GM23338 (cell line): ENCODE measurements at regions not wholly inside any gene's neighbourhood (a gene's known extent, or its start where the extent isn't known, plus 50 kb on each side); places are given as distances from the start of the nearest gene placed in this dataset.

Experiments used
- CREB1 ChIP-seq: fragments of 250-450 bp; sonication (Bioruptor Pico); IDR thresholded peaks from 2 replicates; pipeline ENCODE4 v1.5.0; 2020; ENCODE audit warnings: low read depth, mild to moderate bottlenecking, moderate library complexity
- CTCF ChIP-seq, 2 experiments: fragments of 200-600 bp in 1 of 2; sonication (generic) in 1 of 2; conservative IDR thresholded peaks; 2 replicates each; pipeline versions ENCODE4 v1.5.1 to v1.6.1; 2016 to 2017; ENCODE audit warnings: antibody characterized with exemption in 2 of 2, low read depth in 2 of 2, mild to moderate bottlenecking in 2 of 2, moderate library complexity in 1 of 2
- EZH2 ChIP-seq: fragments of 200-600 bp; sonication (generic); IDR thresholded peaks from one replicate; pipeline ENCODE4 v1.8.0; 2017; ENCODE audit warnings: antibody characterized with exemption, mild to moderate bottlenecking, low read depth; ENCODE audit not compliant: unreplicated experiment
- EZH2phosphoT487 ChIP-seq: fragments of 200-600 bp; sonication (generic); IDR thresholded peaks from one replicate; pipeline ENCODE4 v1.8.1; 2018; ENCODE audit warnings: antibody characterized with exemption; ENCODE audit not compliant: unreplicated experiment
- POLR2AphosphoS5 ChIP-seq: IDR thresholded peaks from 2 replicates; pipeline ENCODE4 v1.6.1; 2016; ENCODE audit warnings: antibody characterized with exemption, low read depth
- REST ChIP-seq: IDR thresholded peaks from one replicate; pipeline ENCODE4 v1.6.1; 2018; ENCODE audit warnings: antibody characterized with exemption; ENCODE audit not compliant: unreplicated experiment
- STAT1 ChIP-seq: IDR thresholded peaks from one replicate; pipeline ENCODE4 v1.6.1; 2016; ENCODE audit warnings: antibody characterized with exemption; ENCODE audit not compliant: unreplicated experiment
- ZNF114 ChIP-seq: fragments of 250-450 bp; sonication (Bioruptor Pico); IDR thresholded peaks from 2 replicates; pipeline ENCODE4 v1.5.0; 2020; ENCODE audit warnings: mild to moderate bottlenecking, moderate library complexity
- ZNF331 ChIP-seq: fragments of 250-450 bp; sonication (Bioruptor Pico); IDR thresholded peaks from 2 replicates; pipeline ENCODE4 v1.5.0; 2020; ENCODE audit warnings: low read depth, mild to moderate bottlenecking, moderate library complexity
- TF ChIP-seq, protein P1 (sequence below): IDR thresholded peaks from 2 replicates; pipeline ENCODE4 v1.6.1; 2016; ENCODE audit warnings: antibody characterized with exemption

DNA sequence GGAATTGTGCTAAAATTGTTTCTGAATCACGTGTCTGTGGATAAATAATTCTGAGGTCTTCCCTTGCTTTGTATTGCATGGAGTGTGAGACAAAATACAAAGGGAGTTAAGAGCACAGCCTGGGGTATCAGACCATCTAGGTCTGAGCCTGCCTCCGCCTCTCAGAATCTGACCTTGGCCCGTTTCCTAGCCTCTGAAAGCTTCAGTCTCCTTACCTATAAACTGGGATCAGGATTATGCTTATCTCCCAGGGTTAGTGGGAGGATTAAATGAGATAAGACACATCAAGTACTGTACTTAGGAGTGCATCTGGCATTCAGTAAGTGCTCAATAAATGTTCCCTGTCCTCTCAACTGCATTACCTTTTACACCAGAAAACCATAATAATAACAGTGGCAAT, 140.6 kb upstream of the TENM3 start:
- TF ChIP-seq POLR2AphosphoS5 (no peak), EZH2 (no peak), CTCF (conservative IDR thresholded peaks at IDR 0.05; ENCODE audit: low read depth in 2 of 2) (no peak), EZH2phosphoT487 (no peak), ZNF114 (CRISPR knock-in tag) (no peak), CREB1 (CRISPR knock-in tag) (no peak), STAT1 (no peak), ZNF331 (CRISPR knock-in tag) (no peak), REST (no peak)
- TF ChIP-seq, protein P1, sequence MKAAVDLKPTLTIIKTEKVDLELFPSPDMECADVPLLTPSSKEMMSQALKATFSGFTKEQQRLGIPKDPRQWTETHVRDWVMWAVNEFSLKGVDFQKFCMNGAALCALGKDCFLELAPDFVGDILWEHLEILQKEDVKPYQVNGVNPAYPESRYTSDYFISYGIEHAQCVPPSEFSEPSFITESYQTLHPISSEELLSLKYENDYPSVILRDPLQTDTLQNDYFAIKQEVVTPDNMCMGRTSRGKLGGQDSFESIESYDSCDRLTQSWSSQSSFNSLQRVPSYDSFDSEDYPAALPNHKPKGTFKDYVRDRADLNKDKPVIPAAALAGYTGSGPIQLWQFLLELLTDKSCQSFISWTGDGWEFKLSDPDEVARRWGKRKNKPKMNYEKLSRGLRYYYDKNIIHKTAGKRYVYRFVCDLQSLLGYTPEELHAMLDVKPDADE: no peak
